Body of pancreas (tissue), 4 donors: ENCODE measurements at regions not wholly inside any gene's neighbourhood (a gene's known extent, or its start where the extent isn't known, plus 50 kb on each side); places are given as distances from the start of the nearest gene placed in this dataset.

Experiments
- CTCF ChIP-seq, 7 experiments: fragments of 450-650 bp in 4 of 7; fragments of 200-600 bp in 3 of 7; sonication (generic) in 3 of 7; IDR thresholded peaks; one replicate each; pipeline ENCODE4 v1.5.1; 2016 to 2019; ENCODE audit warnings: antibody characterized with exemption in 7 of 7
- POLR2A ChIP-seq, 3 donors: fragments of 450-650 bp; IDR thresholded peaks; one replicate each; pipeline ENCODE4 v1.6.1; 2016; ENCODE audit warnings: antibody characterized with exemption in 3 of 3, mild to moderate bottlenecking in 2 of 3

GRCh38 chr7:1326511-1326785 is 93.8 kb downstream of the UNCX start:
- no peak for TF ChIP-seq CTCF (IDR thresholded peaks at IDR 0.05)
- TF ChIP-seq POLR2A (IDR thresholded peaks at IDR 0.05), result no peak
